LHCN-M2 (cell line): ENCODE measurements at regions not wholly inside any gene's neighbourhood (a gene's known extent, or its start where the extent isn't known, plus 50 kb on each side); places are given as distances from the start of the nearest gene placed in this dataset.
"Not testable (repeated sequence)": the region's sequence is repeated elsewhere in the genome, so short reads cannot be mapped to it uniquely, and the experiment has no call there.

Source experiments
- DNase-seq: peaks from one replicate; pipeline ENCODE4 v3.0.0-alpha.2; 2012; ENCODE audit warnings: low read depth

DNA sequence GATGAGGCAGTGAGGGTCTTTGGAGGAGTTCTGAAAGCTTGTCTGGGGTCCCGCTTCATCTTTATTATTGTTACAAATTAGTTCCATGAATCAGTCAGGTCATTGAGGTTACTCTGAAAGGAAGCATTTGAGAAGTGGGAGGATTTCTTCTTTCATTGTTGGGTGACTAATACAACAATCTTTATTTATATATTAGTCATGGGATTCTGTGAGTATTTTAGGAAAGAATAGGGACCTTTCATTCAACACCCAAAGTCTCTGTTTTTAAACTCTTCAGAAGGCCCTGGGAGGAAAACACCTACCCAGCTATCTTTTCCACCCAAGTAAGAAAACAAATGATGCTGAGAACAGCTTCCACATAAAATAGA is 98.3 kb downstream of the SOD2 start:
- peak; percentile 78 for DNase-seq

DNA sequence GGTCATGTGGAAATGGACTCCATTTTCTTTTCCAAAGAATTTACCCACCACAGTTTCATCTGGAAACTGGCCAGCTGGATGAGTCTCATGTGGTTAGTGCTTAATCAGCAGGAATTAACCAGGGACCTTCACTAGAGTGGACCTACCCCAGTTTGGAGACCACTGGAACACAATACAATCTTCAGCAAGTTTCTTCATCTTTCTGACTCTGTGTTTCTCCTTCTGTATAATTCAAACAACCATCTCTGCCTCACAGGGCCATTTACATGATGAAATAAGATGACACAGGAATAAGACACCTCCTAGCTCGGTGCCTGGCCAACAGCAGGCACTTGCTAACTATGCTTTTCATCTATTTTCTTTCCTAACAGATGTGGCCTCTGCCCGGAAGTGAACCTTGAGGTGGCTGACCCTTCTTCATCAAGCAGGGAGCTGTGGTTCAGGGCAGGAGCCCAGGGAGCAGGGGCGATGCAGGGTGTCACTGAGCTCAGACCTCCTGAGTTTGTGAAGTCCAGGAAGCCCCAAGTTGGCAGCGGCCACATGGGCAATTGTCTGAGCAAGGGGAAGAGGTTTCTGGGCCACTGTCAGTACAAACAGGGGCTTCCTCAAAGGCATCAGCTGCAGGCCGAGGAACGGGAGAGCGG is 98.8 kb downstream of the SOD2 start:
- DNase-seq, result peak; percentile 65

DNA sequence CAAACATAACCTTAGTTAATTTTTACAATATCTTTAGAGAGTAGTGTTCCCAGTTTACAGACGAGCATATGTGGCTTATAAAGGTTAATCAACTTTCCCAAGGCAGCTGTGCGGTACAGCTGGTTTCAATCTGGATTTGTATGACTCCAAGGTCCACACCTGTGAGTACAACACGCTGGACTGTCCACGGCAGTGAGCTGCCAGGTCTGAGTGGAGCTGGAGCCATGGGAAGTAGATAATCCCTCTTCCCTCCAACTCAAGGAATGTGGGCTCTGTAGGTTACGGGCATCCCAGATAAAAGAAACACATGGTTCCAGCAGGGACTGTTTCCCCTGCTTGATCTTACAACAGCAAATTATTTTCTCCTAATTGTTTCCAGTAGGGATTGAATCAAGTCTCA is 102.2 kb downstream of the SOD2 start:
- DNase-seq, result no peak

DNA sequence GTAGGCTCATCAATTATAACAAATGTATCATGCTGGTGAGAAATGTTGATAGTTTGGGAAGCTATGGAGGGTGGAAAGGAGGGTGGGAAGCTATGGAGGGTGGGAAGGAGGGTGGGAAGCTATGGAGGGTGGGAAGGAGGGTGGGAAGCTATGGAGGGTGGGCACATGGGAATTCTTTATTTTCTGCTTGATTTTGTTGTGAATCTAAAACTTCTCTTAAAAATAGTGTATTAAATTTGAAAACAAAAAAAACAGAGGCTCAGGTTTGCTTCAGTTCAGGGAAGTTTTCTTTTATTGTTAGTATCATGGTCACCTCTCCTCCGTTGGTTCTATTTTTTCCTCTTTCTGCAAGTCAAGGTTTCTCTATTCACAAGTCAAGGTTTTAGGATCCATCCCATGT is 106.4 kb downstream of the SOD2 start:
- DNase-seq, result no peak

DNA sequence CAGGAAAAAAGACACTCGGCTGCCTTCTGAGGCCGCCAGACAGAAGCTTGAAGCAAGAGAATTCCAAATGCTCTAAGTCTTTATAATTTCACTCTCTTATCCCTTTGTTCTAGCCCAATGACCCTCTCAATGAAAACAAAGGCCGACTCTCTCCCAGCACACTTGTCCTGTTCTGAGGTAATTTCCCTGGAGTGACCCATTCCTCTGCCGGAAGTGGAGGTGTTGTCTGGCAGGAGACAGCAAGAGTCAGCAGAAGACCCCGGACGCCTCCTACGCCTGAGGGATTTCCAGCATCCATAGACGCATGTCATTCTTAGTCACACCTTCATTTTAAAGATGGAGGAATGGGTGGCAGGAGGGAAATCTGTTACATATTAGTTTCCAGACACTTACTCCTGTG is 110.3 kb downstream of the SOD2 start:
- no peak for DNase-seq

DNA sequence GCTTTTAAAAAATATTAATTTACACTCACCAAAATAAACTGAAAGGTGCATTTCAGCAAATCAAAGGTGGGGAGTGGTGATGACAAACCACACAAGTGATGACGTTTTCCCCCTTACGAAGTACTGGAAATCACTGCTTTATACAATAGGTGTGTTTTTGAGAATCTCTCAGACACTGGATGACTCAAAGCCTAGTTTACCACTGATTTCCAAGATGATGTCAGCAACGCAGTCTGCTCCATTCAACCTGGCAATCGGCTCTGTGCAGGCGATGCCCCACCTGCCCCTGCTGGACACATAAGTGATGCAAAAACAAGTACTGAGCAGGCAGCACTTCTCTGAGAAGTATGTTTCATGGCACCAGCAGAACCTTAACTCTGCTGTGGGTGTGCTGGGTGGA is 114.4 kb downstream of the SOD2 start:
- DNase-seq, result no peak

DNA sequence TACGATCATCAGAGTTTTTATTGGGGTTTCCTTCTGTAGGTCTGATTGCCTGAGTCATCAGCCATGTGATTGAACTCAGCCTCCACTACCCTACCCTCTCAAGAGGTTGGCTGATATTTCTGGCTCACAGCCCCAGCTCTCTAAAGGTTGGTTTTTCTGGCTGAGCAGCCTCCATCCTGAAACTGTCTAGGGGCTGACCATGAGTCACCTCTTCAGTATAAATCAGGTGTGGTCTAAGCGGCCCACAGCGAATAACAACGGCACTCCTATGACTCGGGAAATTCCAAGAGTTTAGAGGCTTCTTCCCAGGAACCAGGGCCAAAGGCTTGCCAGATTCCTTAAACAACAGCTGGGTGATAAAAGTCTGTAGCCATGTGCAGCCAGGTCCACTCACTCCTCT is 115.5 kb downstream of the SOD2 start:
- DNase-seq, result peak; percentile 4

DNA sequence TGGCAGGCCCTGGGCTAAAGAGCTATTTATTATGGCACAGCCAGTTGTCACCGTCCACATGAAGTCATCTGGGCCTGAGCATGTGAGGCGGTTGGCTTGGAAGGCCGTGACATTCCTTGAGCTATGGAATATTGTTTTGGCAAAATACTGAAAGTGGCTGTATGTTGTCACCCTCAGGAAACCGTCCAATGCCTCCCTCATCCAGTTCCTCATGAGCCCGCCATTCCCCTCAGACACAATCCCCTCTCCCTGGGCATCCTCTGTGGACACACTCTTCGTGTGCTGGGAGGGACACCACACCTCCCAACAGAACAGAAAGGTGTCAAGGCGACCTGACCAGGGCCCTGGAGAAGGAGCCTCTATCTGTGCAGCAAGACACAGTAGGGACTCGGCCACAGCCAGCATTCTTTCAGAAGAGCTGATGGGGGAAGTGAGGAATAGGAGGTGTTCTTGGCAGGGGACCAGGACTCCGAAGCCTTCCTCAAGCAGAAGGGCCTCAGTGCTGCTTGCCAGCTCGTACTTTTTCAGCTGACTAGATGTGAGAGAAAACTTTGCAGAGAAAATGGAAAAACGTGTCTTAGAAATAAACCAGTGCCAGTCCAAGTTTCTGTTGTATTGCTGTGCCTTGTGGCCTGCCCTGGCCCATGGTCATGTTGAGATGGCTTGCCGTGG is 120.5 kb downstream of the SOD2 start:
- no peak for DNase-seq

DNA sequence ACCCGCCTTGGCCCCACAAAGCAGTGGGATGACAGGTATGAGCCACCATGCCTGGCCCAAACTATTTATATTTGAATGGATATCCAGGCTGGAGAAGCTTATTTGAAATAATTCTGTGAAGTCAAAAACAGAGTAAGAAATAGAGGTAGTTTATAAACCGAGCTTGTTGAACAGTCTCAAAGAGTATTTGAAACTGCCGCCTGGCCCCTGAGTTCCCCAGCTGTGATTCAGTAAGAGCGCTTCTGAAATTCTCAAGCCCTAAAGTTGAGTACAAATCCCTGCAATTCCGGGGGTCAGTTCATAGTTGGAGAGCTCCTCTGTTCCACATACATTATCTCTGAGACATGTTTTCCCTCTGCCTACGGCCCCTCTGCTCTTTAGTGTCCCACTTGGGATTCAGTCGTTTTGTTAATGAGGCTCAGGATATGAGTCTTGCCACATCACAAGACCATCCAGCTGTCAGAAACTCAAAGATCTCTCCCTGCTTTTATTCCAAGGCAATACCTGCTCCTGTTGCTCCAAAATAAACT is 127.8 kb downstream of the SOD2 start:
- no peak for DNase-seq

DNA sequence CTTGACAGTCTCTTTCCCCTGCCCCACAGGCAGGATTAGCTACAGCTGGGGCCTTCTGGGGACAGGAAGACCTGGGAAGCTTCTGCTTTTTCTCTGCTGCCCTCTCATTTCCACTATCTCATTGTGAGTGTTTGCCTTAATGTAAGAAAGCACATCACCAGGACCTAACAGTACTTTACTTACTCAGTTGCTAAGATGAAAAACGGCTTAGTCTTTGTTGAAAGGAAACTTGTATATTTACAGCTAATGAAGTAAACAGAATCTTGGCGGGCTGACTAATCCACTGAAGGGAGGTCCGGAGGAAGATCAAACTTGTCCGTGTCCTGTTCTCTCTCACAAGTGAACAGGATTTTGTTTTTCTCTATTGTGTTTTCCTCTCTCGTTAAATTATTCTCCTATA is 128.6 kb downstream of the SOD2 start:
- DNase-seq, result no peak

DNA sequence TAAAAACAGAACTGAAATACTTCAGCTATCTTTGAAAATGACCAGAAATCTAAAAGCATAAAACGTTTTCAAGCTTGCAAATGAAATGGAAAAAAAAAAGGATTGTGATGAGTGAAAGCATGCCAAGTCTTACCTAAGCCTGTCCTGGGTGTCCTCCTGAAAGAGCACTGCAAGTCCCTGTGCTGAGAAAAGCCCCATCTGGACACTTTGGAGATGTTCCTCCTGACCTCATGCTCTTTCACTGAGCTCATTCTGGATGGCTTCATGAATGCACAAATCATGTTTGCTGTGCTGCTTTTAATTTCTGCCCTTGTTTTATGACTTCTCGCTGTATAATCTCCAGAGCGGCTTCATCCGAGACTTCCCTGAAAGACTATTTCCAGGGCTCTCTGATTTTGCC is 136.0 kb downstream of the SOD2 start:
- DNase-seq, result no peak

DNA sequence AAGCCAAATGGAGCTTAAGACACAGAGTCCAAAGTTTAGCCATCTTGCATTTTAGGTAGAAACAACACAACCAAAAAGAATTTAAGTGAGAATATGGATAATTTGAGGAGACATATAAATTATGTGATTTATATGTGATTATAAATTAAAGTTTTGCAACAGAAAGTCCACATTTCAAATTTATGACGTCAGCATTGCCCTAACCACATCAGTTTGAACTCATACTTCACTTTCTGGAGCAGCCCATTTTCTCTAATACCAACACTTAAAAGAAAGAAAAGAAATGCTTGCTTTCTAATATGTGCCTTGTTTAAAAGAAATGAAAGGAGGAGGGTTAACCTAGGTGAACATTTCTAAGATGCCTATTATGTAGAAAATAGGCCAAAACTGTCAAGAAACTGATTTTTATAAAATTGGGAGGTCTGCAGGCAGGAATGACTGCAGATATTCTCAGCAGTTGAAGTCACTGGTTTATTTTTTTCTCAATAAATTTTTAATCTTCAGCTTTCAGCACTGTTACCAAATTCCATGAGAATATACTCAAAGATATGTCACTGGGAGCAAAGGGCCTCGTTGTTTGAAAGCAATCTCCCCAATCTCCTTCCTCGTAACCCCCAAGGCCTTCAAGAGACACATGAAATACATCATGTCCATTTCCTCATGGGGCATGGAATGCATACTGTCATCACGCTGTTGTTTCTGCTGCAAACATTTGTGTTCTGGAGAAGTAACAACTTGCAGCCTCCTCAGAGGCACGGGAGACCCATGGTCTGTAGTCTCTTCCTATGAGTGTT is 137.8 kb downstream of the SOD2 start:
- DNase-seq, result no peak

DNA sequence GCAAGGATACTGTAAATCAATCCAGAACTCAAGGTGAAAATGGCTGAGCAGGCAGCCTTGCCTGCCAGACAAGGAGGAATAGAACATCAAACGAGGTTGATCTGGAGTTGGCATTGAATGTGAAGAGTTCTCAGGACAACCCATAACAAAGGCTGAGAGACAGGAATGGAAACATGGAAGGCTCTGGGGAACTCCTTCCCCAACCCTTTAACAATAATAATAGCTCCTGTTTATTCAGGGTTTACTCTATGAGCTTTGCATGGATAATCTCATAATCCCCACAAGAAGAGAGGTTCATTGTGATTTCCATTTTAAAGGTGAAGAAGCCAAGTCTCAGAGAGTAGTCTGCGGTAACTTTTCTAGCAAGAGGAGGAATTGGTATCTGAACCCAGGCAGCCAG is 151.7 kb downstream of the SOD2 start:
- no peak for DNase-seq

DNA sequence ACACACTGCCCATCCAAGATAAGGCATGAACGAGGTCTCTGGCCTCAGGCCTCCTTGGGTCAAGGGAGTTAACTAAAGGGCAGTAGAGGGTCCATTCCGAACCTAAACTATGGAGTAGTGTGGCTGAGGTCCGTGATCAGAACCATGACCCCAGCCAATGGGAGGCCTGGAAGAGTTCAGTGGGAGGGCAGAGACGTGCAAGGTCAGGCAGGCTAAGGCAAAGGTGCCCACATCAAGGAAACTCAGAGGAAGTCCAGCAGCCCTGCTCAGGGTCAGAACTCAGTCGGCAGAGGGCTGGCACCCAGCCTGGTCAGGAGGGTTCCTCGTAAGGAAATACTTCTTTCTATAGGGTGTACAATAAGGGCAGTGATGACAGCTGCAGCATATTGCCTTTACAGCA is 152.2 kb downstream of the SOD2 start:
- no peak for DNase-seq

DNA sequence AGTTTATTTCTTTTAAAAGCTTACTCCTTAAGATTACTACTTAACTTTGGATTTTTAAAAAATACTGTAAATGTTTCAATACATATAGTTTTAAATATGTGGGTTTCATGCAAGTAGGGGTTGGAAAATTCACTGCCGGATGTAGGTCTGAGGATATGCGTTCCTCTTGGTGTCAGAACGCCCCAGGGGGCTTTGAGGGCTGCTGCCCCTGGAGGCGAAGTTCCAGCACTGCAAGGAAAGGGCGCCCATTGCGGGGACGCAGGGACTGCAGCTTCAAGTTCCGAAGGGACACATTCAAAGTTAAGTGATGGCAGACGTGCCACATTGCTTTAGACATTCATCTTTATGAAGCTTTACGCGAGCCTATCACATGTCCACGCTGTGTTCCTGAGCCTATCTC is 152.9 kb downstream of the SOD2 start:
- no peak for DNase-seq

DNA sequence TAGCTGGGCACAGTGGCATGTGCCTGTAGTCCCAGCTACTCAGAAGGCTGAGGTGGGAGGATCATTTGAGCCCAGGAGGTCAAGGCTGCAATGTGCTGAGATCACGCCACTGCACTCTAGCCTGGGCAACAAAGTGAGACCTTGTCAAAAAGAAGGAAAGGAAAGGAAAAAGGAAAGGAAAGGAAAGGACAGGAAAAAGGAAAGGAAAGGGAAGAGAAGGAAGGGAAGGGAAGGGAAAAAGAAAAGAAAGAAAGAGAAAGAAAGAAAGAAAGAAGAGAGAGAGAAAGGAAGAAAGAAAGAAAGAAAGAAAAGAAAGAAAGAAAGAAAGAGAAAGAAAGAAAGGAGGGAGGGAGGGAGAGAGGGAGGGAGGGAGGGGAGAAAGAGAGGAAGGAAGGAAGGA is 155.0 kb downstream of the SOD2 start:
- not testable (repeated sequence) for DNase-seq

DNA sequence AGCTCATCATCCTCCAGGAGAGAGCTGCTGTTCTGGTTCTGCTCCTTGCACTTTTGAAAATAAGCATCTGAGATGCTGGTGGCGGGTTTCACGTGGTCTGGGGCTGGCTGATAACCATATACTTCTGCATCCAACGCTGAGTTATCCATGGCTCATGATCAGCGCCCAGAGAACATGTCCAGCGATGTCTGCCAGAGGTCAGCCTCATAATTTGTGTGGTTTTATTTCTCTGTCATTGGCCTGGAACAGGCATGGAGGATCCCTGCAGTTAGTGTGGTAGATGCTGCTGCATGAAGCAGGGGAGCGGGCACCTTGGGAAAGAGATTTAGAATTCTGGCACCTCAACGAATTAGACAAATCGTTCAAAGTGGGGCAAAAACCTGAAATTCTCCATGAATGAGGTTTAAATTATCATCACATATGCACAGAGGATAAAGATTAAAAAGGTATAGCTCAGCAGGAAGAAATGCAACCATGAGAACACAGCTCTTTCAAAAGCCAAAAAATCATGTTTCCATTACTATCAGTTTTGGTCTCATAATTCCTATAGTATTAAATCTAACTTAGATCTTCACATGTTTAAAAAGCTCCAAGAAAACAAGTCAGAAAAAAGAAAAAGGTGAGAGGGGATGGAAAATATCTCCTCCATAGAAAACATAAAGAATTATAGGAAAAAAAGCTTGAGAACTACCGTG is 157.2 kb downstream of the SOD2 start:
- no peak for DNase-seq

DNA sequence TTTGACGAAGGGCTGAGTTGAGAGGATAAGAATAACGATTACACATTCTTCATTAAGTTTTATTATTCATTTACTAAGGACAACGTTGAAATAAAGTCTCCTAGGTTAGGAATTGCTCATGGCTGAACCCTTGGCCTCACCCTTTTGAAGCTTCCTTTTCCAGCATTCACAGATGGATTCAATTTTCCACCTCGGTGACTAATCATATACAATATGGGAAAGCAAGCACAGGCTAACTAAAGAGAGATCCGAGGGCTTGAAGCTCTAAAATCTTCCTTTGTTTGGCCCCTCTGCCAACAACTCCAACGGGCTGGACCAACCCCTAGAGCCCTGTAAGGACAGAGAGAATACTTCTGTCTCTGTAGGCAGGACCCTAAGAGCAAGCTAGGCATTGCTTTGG is 159.5 kb downstream of the SOD2 start:
- DNase-seq, result no peak

DNA sequence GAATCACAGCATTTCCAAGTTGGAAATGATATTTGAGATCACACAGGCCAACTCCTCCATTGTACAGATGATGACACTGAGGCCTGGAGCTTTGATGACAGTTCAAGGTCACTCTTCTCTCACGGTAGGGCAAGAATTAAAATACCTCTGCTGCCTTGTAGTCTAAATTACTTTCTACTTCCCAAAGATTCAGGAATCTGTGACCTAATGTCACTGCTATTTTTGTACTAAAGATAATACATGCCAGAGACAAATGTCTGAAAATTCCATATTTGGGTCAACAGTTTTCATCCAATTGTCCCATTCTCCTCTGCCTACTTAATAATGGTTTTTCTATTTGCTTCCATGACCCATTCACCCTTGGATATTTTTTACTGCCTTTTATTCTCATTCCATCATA is 160.0 kb downstream of the SOD2 start:
- DNase-seq, result no peak

DNA sequence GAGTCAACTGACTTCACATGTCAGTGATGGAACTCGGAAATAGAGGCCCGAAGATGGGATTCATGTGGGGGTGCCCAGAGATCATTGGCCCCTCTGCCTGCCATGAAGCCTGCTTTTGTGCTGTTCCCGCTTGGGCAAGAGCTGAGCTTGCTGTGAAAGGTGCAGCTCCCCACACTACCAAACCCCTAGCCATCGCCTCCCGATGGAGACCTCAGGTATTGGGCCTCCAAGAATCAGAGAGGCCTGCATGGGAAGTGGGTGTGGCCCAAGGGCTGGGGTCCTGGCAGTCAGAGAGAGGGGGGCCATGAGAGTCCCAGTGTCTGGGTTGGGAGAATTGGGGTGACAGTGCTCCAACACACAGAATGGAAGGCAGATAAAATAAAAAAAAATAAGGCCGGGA is 160.9 kb downstream of the SOD2 start:
- no peak for DNase-seq

DNA sequence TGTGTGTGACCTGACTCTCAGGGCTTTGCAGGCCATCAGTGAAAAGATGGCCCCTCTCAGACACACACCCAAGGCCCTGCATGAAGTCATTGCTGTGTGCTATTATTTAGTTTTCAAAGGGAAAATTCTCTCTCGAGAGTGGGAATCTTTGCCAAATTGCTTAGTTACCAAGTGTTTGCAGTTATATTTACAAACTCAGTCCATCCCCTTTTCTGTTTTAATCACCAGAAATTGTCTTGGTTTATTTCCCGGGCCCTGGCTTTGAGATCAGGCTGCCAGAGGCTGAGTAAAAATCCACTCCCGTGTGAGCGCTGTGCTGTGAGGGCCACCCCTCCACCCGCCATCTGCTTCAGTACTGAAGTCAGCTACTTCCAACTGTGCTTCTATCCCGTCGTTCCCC is 163.1 kb downstream of the SOD2 start:
- DNase-seq, result no peak

DNA sequence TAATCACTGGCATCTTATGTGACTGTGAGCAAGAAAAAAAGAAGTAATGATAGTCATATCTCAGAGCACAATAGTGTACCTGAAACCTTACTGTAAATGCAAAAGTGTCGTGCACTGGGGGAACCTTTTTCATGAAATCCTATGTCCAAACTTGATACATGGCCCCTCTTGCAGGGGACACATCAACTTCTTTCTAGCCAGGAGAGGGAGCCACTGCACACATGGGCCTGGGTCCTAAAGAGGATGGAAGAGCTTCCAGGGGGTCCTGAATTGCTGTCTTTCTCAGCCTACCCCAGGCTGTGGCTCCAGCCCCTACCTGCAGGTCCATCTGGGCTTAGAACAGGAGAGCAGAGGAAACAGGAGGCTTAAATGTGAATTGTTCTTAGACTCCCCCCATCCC is 165.7 kb downstream of the SOD2 start:
- no peak for DNase-seq
